ENCODE measurements at regions not wholly inside any gene's neighbourhood (a gene's known extent, or its start where the extent isn't known, plus 50 kb on each side); places are given as distances from the start of the nearest gene placed in this dataset.
"Not testable (repeated sequence)": the region's sequence is repeated elsewhere in the genome, so short reads cannot be mapped to it uniquely, and the experiment has no call there.

- DNase-seq: no peak
Measured at GRCh38 chr15:96586901-96587300, 256.4 kb downstream of the NR2F2 start.

- DNase-seq: no peak
Measured at GRCh38 chr15:96589864-96590263, 259.4 kb downstream of the NR2F2 start.

GRCh38 chr15:96593735-96594134 is 263.2 kb downstream of the NR2F2 start:
- no peak for DNase-seq

- DNase-seq: no peak
Measured at GRCh38 chr15:96595951-96596350, 265.5 kb downstream of the NR2F2 start.

GRCh38 chr15:96598514-96598913 is 268.0 kb downstream of the NR2F2 start:
- no peak for DNase-seq

GRCh38 chr15:96599268-96599667 is 268.8 kb downstream of the NR2F2 start:
- no peak for DNase-seq

GRCh38 chr15:96600350-96600749 is 269.9 kb downstream of the NR2F2 start:
- no peak for DNase-seq

GRCh38 chr15:96606617-96607016 is 276.1 kb downstream of the NR2F2 start:
- DNase-seq: no peak

GRCh38 chr15:96610757-96611156 is 280.3 kb downstream of the NR2F2 start:
- DNase-seq: no peak

GRCh38 chr15:96612917-96613316 is 282.4 kb downstream of the NR2F2 start:
- no peak for DNase-seq

- DNase-seq: no peak
Measured at GRCh38 chr15:96619174-96619573, 288.7 kb downstream of the NR2F2 start.

- no peak for DNase-seq
Measured at GRCh38 chr15:96622714-96623113, 292.2 kb downstream of the NR2F2 start.

GRCh38 chr15:96625256-96625655 is 294.8 kb downstream of the NR2F2 start:
- DNase-seq: no peak

- DNase-seq: no peak
Measured at GRCh38 chr15:96627031-96627568, 296.6 kb downstream of the NR2F2 start.

- DNase-seq: no peak
Measured at GRCh38 chr15:96629511-96629910, 299.0 kb downstream of the NR2F2 start.

GRCh38 chr15:96638793-96639192 is 308.3 kb downstream of the NR2F2 start:
- no peak for DNase-seq

- no peak for DNase-seq
Measured at GRCh38 chr15:96645796-96646195, 315.3 kb downstream of the NR2F2 start.

- no peak for DNase-seq
Measured at GRCh38 chr15:96648866-96649265, 318.4 kb downstream of the NR2F2 start.

- DNase-seq: no peak
Measured at GRCh38 chr15:96657096-96657495, 326.6 kb downstream of the NR2F2 start.

- not testable (repeated sequence) for DNase-seq
Measured at GRCh38 chr15:96666979-96667378, 336.5 kb downstream of the NR2F2 start.

GRCh38 chr15:96670389-96670788 is 339.9 kb downstream of the NR2F2 start:
- no peak for DNase-seq

- DNase-seq: no peak
Measured at GRCh38 chr15:96672629-96673028, 342.1 kb downstream of the NR2F2 start.

GRCh38 chr15:96678386-96678785 is 347.9 kb downstream of the NR2F2 start:
- DNase-seq: no peak

GRCh38 chr15:96687388-96688107 is 357.0 kb downstream of the NR2F2 start:
- DNase-seq: no peak

GRCh38 chr15:96690733-96691132 is 360.2 kb downstream of the NR2F2 start:
- DNase-seq: no peak

All from NCI-H1048 (cell line).